Astrocyte (in vitro differentiated cells and primary cell): ENCODE measurements at regions not wholly inside any gene's neighbourhood (a gene's known extent, or its start where the extent isn't known, plus 50 kb on each side); places are given as distances from the start of the nearest gene placed in this dataset.

Source experiments
- DNase-seq: peaks from one replicate; pipeline ENCODE4 v3.0.0-alpha.2; 2010; ENCODE audit warnings: low read depth
- FAIRE-seq: peaks from 2 replicates; lab custom pipeline; 2011; peaks lifted over from hg19 to GRCh38; lab: Jason Lieb, UNC
- H2AFZ ChIP-seq: 2 replicates; pipeline ENCODE4 v1.6.0; 2012; ENCODE audit warnings: low read depth, low read length, inconsistent platforms
- H3K27ac ChIP-seq: 2 replicates; pipeline ENCODE4 v1.5.1; 2011; ENCODE audit warnings: low read depth, low read length, inconsistent platforms
- H3K27me3 ChIP-seq: 2 replicates; pipeline ENCODE4 v1.6.0; 2011; ENCODE audit warnings: low read length, inconsistent platforms; ENCODE audit not compliant: insufficient read depth
- H3K36me3 ChIP-seq: 2 replicates; pipeline ENCODE4 v1.5.1; 2011; ENCODE audit warnings: low read length, inconsistent platforms; ENCODE audit not compliant: insufficient read depth
- H3K4me1 ChIP-seq: 2 replicates; pipeline ENCODE4 v1.5.1; 2011; ENCODE audit warnings: low read length, inconsistent platforms; ENCODE audit not compliant: insufficient read depth
- H3K4me2 ChIP-seq: 2 replicates; pipeline ENCODE4 v1.6.0; 2012; ENCODE audit warnings: low read length, inconsistent platforms
- H3K4me3 ChIP-seq: 2 replicates; pipeline ENCODE4 v1.5.1; 2011; ENCODE audit warnings: low read depth, mild to moderate bottlenecking, low read length, inconsistent platforms; ENCODE audit not compliant: insufficient read depth
- H3K79me2 ChIP-seq: 2 replicates; pipeline ENCODE4 v1.6.0; 2012; ENCODE audit warnings: mild to moderate bottlenecking, low read length, inconsistent platforms; ENCODE audit not compliant: insufficient read depth
- H3K9ac ChIP-seq: 2 replicates; pipeline ENCODE4 v1.6.0; 2012; ENCODE audit warnings: mild to moderate bottlenecking, low read length, inconsistent platforms
- H3K9me3 ChIP-seq: 2 replicates; pipeline ENCODE4 v1.5.1; 2012; ENCODE audit warnings: low read depth, mild to moderate bottlenecking, low read length, inconsistent platforms; ENCODE audit not compliant: insufficient read depth
- H4K20me1 ChIP-seq: 2 replicates; pipeline ENCODE4 v1.6.0; 2012; ENCODE audit warnings: low read length, inconsistent platforms; ENCODE audit not compliant: insufficient read depth
- H3K27ac Mint-ChIP-seq: one replicate; pipeline ENCODE4 v1.8.0; 2021; ENCODE audit warnings: mild to moderate bottlenecking, mixed read lengths; ENCODE audit not compliant: unreplicated experiment
- H3K27me3 Mint-ChIP-seq: one replicate; pipeline ENCODE4 v1.8.0; 2021; ENCODE audit warnings: low read depth, mixed read lengths; ENCODE audit not compliant: unreplicated experiment
- H3K36me3 Mint-ChIP-seq: one replicate; pipeline ENCODE4 v1.8.0; 2021; ENCODE audit warnings: low read depth, mixed read lengths; ENCODE audit not compliant: unreplicated experiment
- H3K4me1 Mint-ChIP-seq: one replicate; pipeline ENCODE4 v1.8.0; 2021; ENCODE audit warnings: low read depth, mixed read lengths; ENCODE audit not compliant: unreplicated experiment
- H3K4me3 Mint-ChIP-seq: one replicate; pipeline ENCODE4 v1.8.0; 2021; ENCODE audit warnings: mild to moderate bottlenecking, moderate library complexity, mixed read lengths; ENCODE audit not compliant: unreplicated experiment
- H3K9me3 Mint-ChIP-seq: one replicate; pipeline ENCODE4 v1.8.0; 2021; ENCODE audit warnings: mild to moderate bottlenecking, mixed read lengths; ENCODE audit not compliant: unreplicated experiment
- EZH2 ChIP-seq: IDR thresholded peaks from 2 replicates; pipeline ENCODE4 v1.6.1; 2012; ENCODE audit warnings: mild to moderate bottlenecking, low read length, inconsistent platforms; ENCODE audit not compliant: insufficient read depth
- TF ChIP-seq, protein P1 (sequence below): IDR thresholded peaks from 2 replicates; pipeline ENCODE4 v1.5.1; 2011; ENCODE audit warnings: low read depth, mild to moderate bottlenecking, inconsistent platforms, low read length, moderate library complexity; ENCODE audit not compliant: insufficient read depth

- Histone ChIP-seq H3K4me2 (peak overlapping the region; percentile 46), H3K4me1 (peaks cover 11% of the 10 kb centered on the region), H3K4me3 (no peak overlapping the region), H3K36me3 (no peaks in the 10 kb centered on the region), H2AFZ (no peak overlapping the region), H3K27ac (peak overlapping the region; percentile 26), H3K27me3 (peaks cover 11% of the 10 kb centered on the region), H3K9ac (no peak overlapping the region), H3K9me3 (peaks cover 5% of the 10 kb centered on the region), H3K79me2 (no peaks in the 10 kb centered on the region), H4K20me1 (no peaks in the 10 kb centered on the region)
- peaks cover 52% of the 10 kb centered on the region for H3K27me3 Mint-ChIP-seq
- H3K4me1 Mint-ChIP-seq: peaks cover 6% of the 10 kb centered on the region
- FAIRE-seq (no peak), DNase-seq (peak; percentile 89)
- H3K27ac Mint-ChIP-seq: no peak overlapping the region
- H3K36me3 Mint-ChIP-seq: no peaks in the 10 kb centered on the region
- peaks cover 23% of the 10 kb centered on the region for H3K9me3 Mint-ChIP-seq
- TF ChIP-seq EZH2: no peak
- TF ChIP-seq, protein P1, sequence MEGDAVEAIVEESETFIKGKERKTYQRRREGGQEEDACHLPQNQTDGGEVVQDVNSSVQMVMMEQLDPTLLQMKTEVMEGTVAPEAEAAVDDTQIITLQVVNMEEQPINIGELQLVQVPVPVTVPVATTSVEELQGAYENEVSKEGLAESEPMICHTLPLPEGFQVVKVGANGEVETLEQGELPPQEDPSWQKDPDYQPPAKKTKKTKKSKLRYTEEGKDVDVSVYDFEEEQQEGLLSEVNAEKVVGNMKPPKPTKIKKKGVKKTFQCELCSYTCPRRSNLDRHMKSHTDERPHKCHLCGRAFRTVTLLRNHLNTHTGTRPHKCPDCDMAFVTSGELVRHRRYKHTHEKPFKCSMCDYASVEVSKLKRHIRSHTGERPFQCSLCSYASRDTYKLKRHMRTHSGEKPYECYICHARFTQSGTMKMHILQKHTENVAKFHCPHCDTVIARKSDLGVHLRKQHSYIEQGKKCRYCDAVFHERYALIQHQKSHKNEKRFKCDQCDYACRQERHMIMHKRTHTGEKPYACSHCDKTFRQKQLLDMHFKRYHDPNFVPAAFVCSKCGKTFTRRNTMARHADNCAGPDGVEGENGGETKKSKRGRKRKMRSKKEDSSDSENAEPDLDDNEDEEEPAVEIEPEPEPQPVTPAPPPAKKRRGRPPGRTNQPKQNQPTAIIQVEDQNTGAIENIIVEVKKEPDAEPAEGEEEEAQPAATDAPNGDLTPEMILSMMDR: no peak
- no peak overlapping the region for H3K4me3 Mint-ChIP-seq
These were observed 354.2 kb upstream of the SULF2 start for GRCh38 chr20:48139262-48140041.

DNA sequence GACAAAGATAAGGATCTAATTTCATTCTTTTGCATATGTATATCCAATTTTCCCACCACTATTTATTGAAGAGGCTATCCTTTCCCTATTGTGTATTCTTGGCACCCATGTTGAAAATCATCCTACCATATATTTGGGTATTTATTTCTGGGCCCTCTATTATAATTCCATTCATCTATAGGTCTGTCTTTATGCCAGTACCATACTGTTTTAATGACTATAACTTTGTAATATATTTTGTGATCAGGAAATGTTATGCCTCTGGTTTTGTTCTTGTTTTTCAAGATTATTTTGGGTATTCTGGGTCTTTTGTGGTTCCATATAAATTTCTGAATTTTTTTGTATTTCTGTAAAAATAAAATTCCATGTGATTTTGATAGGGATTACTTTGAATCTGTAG is 347.6 kb upstream of the SULF2 start:
- Histone ChIP-seq H4K20me1 (no peaks in the 10 kb centered on the region), H3K27ac (no peak overlapping the region), H3K4me2 (no peak overlapping the region), H3K9me3 (no peaks in the 10 kb centered on the region), H3K9ac (no peak overlapping the region), H3K36me3 (no peaks in the 10 kb centered on the region), H3K4me3 (no peak overlapping the region), H2AFZ (no peak overlapping the region), H3K27me3 (no peaks in the 10 kb centered on the region), H3K4me1 (no peaks in the 10 kb centered on the region), H3K79me2 (no peaks in the 10 kb centered on the region)
- peaks cover 28% of the 10 kb centered on the region for H3K27me3 Mint-ChIP-seq
- TF ChIP-seq EZH2: no peak
- TF ChIP-seq, protein P1: no peak
- no peak overlapping the region for H3K27ac Mint-ChIP-seq
- H3K36me3 Mint-ChIP-seq: no peaks in the 10 kb centered on the region
- peaks cover 10% of the 10 kb centered on the region for H3K9me3 Mint-ChIP-seq
- FAIRE-seq (no peak), DNase-seq (no peak)
- H3K4me1 Mint-ChIP-seq: peaks cover 22% of the 10 kb centered on the region
- H3K4me3 Mint-ChIP-seq: no peak overlapping the region

DNA sequence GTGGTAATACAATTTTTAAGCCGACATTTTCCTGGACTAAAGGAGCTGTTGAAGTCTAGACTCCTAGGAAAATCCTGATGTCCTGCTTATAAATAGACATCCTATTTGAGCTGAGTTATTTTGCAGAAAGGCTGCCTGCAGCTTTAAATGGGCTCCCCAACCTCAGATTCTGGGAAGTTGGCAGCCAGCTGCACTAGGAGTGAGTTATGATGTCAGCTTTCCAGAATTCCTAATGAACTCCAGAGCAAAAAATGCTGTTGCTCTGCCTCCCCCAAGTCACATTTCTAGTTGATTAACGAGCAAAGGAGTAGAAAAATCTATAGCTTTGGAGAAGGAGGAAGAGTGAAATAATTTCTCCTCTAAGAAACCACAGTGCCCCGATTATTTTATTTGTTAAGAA is 346.3 kb upstream of the SULF2 start:
- H3K9ac ChIP-seq: no peak overlapping the region
- no peak overlapping the region for H3K4me3 ChIP-seq
- H2AFZ ChIP-seq: no peak overlapping the region
- H3K9me3 Mint-ChIP-seq: peaks cover 10% of the 10 kb centered on the region
- H3K4me1 Mint-ChIP-seq: peaks cover 22% of the 10 kb centered on the region
- no peak overlapping the region for H3K4me3 Mint-ChIP-seq
- H3K4me1 ChIP-seq: no peaks in the 10 kb centered on the region
- H3K79me2 ChIP-seq: no peaks in the 10 kb centered on the region
- DNase-seq: peak; percentile 90
- H3K4me2 ChIP-seq: no peak overlapping the region
- H3K27ac Mint-ChIP-seq: peak overlapping the region; percentile 77
- H4K20me1 ChIP-seq: no peaks in the 10 kb centered on the region
- peaks cover 19% of the 10 kb centered on the region for H3K27me3 Mint-ChIP-seq
- H3K27me3 ChIP-seq: no peaks in the 10 kb centered on the region
- FAIRE-seq: no peak
- H3K9me3 ChIP-seq: no peaks in the 10 kb centered on the region
- no peak overlapping the region for H3K27ac ChIP-seq
- TF ChIP-seq, protein P1: no peak
- no peak for TF ChIP-seq EZH2
- H3K36me3 Mint-ChIP-seq: no peaks in the 10 kb centered on the region
- no peaks in the 10 kb centered on the region for H3K36me3 ChIP-seq
